Stimulated activated CD4-positive, alpha-beta T cell treated with anti-CD3 and anti-CD28 coated beads, Interleukin-1b, Interleukin-23, amount 100 ng/mL, for 1 hour (primary cell): ENCODE measurements at regions not wholly inside any gene's neighbourhood (a gene's known extent, or its start where the extent isn't known, plus 50 kb on each side); places are given as distances from the start of the nearest gene placed in this dataset.

ENCODE experiments used
- DNase-seq, 2 donors: peaks; one replicate each; pipeline ENCODE4 v3.0.0-alpha.2; 2020; ENCODE audit warnings: low read depth in 2 of 2

DNA sequence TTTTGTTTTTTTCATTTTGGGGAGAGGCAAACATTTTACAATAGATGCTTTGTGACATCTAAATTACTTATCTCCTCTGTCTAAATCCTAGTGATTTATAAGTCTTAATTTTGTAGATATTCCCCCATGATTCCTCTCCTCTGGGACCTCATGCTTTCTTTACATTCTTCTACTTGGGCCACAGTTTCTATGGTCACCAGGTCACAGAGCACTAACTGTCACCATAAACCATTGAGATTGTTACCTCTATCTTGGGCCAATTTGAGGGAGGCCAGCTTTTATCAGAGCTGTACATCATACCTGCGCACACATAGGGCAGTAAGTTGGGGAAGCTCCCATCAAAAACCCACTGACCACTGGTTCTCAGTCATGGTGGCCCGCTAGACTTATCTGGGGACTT lies 582.1 kb upstream of the SALL1 start:
- DNase-seq = no peak

DNA sequence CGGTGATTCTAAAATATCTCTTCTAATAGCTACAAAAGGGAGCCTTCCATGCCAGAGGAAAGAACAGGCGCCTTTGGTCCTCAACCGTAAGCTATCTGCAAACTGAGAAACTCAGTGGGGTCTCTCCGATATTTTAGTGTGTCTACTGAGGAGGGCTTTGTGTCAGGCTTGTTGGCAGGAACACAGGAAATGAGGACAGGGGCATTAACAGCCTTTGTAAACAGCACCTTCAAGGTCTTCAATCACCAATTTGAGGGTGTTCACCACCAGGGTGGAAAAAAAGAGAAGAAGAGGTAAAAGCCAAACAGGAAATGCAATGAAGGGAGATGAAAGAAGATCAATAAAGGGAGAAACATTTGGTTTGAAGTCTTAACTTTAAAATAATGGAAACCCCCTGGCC lies 580.1 kb upstream of the SALL1 start:
- no peak for DNase-seq

DNA sequence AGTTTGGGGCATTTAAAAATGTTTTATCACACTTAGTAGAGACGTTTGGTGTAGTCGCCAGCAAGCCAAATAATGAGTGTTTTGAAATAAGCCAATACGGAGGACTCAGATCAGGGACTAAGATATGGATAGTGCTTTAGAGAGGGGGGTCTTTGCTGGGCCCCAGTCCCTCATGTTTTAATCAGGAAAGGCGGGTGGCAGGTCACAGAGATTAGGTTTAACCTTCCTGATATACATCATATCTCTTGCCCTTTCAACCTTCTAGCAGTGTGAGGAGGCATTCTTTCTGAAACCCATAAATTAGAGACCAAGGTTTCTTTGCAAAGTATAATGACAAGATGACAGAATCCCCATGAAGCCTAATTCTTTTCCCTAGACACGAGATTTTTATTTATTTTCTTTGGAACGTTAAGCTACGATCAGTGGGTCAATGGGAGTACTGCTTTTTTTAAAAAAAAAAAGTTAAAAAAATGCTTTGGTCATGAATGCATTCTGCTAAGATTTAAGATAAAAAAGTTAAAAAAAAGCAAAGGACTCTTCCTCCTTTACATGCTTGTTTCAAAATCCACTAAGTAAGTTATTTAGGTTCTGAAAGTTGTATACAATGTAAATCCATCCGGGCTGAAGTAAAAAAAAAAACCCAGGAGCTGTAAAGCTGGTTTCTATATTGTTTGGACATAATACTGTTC lies 572.1 kb upstream of the SALL1 start:
- no peak for DNase-seq

- DNase-seq = no peak
Measured at GRCh38 chr16:51722467-51722866, 571.4 kb upstream of the SALL1 start.

- DNase-seq = no peak
Measured at GRCh38 chr16:51719376-51719775, 568.3 kb upstream of the SALL1 start.

DNA sequence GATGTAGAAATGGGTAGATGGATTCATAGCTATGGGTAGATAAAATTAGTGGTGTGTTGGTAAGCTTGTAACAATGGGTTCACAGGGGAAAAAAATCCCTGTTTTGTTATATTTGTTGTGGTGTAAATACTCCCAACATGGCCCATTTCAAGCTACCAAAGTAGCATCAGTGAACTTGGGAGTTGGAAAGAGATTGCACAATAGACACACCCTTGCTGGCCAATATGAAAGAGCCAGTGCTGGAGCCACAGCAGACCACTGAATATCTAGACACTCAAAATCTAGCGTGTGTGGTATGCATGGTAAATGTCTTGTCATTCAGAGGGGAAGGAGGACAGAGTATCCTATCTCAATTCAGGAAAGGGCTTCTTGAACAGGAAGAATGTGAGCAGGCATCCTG lies 565.1 kb upstream of the SALL1 start:
- DNase-seq = no peak

DNA sequence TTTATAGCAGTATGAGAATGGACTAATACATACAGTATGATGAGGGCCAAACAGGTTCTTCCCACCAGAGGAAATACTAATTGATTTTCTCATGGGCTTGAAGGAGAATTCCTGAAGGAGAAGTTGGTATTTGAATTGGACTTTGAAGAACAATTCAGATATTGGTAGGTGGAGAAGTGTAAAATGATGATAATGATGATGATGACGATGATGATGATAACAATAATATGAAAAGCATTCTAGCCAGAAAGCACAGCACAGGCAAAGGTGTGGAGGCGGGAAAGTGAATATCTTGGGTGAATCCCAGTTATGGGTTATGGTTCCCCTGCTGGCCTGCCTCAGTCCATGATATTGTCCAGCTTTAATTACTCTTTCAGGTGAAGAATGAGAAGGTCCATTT lies 562.4 kb upstream of the SALL1 start:
- no peak for DNase-seq

GRCh38 chr16:51710905-51711563 lies 560.0 kb upstream of the SALL1 start:
- DNase-seq = no peak

- DNase-seq = no peak
Measured at GRCh38 chr16:51710186-51710585, 559.1 kb upstream of the SALL1 start.

- DNase-seq = no peak
Measured at GRCh38 chr16:51708861-51709260, 557.8 kb upstream of the SALL1 start.

GRCh38 chr16:51707666-51708065 lies 556.6 kb upstream of the SALL1 start:
- no peak for DNase-seq

- no peak for DNase-seq
Measured at GRCh38 chr16:51705142-51705541, 554.1 kb upstream of the SALL1 start.

DNA sequence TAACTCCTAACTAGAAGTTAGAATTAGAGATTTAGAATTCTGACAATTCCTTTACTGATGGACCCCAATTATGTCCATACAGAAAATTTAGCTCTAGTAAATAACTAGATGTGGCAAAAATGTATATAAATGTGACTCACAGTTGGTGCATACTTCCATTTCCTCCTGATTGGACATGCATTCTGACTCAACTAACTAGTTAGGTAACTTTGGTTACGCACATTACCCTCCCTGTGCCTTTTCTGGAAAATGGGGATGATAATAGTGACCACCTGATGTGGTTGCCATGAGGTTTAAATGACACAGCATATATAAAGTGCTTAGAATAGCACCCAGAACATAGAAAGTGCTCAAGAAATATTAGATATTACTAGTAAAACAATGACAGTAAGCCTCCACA lies 550.0 kb upstream of the SALL1 start:
- DNase-seq = no peak

- DNase-seq = no peak
Measured at GRCh38 chr16:51699686-51700396, 548.8 kb upstream of the SALL1 start.

DNA sequence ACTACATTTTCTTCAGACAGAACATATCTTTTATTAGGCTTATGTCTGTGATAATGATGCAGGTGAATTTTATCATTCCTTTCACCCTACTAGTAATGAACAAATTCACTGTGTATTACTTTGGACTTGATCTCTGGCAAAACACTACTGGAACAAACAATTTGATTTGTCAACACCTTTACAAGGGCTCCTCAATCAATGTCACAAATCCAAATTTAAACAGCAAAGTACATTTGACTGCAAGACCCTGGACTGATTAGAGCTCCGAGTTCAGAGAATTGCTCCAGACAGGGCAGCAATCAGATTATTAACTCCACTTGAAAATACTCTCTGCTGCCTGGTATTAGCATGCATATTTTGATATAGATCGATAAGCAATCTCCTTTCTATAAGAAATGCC lies 547.6 kb upstream of the SALL1 start:
- no peak for DNase-seq

GRCh38 chr16:51697454-51697853 lies 546.4 kb upstream of the SALL1 start:
- no peak for DNase-seq

DNA sequence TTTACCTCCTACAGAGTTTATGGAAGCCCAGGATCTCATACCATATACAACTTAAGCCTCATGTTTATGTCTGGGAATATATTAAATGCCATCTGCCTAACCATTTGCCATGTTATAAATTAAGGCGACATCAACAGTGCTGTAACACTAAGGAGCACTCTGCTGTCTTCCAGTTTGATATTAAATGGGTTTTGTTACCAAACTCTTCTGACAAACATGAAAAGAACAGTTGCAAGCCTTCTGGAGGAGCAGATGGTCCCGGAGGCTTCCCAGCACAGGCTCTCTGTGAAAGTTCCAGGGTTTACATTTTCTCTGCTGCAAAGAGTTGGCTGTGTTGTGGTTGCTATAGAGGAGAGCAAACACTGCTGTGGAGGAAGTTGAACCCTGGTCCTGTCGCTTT lies 545.3 kb upstream of the SALL1 start:
- DNase-seq = no peak

- DNase-seq = no peak
Measured at GRCh38 chr16:51691109-51691508, 540.0 kb upstream of the SALL1 start.

DNA sequence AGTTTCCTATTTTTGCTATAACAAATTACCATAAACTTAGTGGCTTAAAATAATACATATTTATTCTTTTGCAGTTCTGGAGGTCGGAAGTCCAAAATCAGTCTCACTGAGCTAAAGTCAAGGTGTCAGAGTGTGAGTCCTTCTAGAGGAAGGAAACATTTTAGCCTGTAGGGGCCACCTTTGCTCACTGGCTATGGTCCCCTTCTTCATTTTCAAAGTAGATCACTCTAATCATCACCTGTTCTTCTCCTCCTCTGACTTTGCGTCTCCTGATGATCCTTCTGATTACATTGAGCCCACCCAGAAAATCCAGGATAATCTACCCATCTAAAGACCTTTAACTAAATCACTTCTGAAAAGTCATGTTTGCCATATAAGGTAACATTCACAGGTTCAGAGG lies 534.4 kb upstream of the SALL1 start:
- DNase-seq = no peak

- DNase-seq = no peak
Measured at GRCh38 chr16:51683882-51684281, 532.8 kb upstream of the SALL1 start.

GRCh38 chr16:51682905-51683304 lies 531.8 kb upstream of the SALL1 start:
- no peak for DNase-seq

- no peak for DNase-seq
Measured at GRCh38 chr16:51674615-51675014, 523.5 kb upstream of the SALL1 start.

DNA sequence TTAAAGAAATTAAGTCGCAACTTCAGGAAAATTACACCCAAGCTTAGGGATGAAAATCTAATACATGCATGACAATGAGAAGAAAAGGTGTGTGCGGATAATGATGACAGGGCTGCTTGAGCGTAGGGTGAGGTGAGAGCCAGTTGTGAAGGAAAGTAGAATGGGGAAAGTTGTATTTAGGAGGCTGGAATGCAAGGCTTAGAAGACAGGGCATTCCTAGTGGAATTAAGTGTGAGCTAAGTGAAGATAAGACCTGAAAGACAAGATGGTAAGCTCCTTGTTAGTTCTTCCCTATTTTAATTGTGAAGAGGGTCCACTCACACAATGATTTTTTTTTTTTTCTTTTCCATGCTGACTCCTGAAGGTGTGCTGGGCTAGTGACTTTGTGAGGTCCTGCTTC lies 519.5 kb upstream of the SALL1 start:
- no peak for DNase-seq
